Common myeloid progenitor, CD34-positive (primary cell): ENCODE measurements at regions not wholly inside any gene's neighbourhood (a gene's known extent, or its start where the extent isn't known, plus 50 kb on each side); places are given as distances from the start of the nearest gene placed in this dataset.

ENCODE experiments used
- CTCF ChIA-PET: fragments of 350-600 bp; sonication (Branson Sonifier 250); formaldehyde crosslinking; loops from one replicate; lab custom pipeline; 2021; ENCODE audit warnings: antibody characterized with exemption; lab: Charles Lee
- POLR2A ChIA-PET: fragments of 350-600 bp; sonication (Branson Sonifier 250); formaldehyde crosslinking; loops from one replicate; lab custom pipeline; 2021; ENCODE audit warnings: antibody characterized with exemption; lab: Charles Lee
- DNase-seq, 3 donors: peaks; one replicate each; pipeline versions ENCODE4 v3.0.0 to v3.0.0-alpha.2; 2013
- H3K27ac ChIP-seq, 2 experiments: 1 replicate in 1 of 2; 2 replicates in 1 of 2; pipeline ENCODE4 v1.7.0; 2013; ENCODE audit warnings: inconsistent platforms in 2 of 2, low read length in 2 of 2, mild to moderate bottlenecking in 2 of 2, low read depth in 1 of 2, moderate library complexity in 1 of 2; ENCODE audit not compliant: severe bottlenecking in 2 of 2, insufficient read depth in 1 of 2, poor library complexity in 1 of 2
- H3K27me3 ChIP-seq, 5 experiments: replicated peaks in 2 of 5; 1 replicate in 3 of 5; 2 replicates in 2 of 5; pipeline versions ENCODE4 v1.6.1 to v1.7.0; 2013; ENCODE audit warnings: low read length in 4 of 5, mild to moderate bottlenecking in 2 of 5, moderate library complexity in 2 of 5, inconsistent platforms in 1 of 5; ENCODE audit not compliant: insufficient read depth in 5 of 5, control insufficient read depth in 4 of 5
- H3K36me3 ChIP-seq, 4 experiments: 1 replicate in 2 of 4; 2 replicates in 2 of 4; pipeline versions ENCODE4 v1.6.1 to v1.7.0; 2013; ENCODE audit warnings: low read length in 3 of 4, control low read depth in 1 of 4, mild to moderate bottlenecking in 1 of 4; ENCODE audit not compliant: control insufficient read depth in 4 of 4, insufficient read depth in 4 of 4
- H3K4me1 ChIP-seq, 4 experiments: 1 replicate in 3 of 4; 2 replicates in 1 of 4; pipeline versions ENCODE4 v1.6.1 to v1.7.1; 2013; ENCODE audit warnings: low read length in 3 of 4, mild to moderate bottlenecking in 3 of 4, control low read depth in 1 of 4, inconsistent platforms in 1 of 4, moderate library complexity in 1 of 4; ENCODE audit not compliant: control insufficient read depth in 4 of 4, insufficient read depth in 4 of 4; ENCODE audit errors: control extremely low read depth in 1 of 4
- H3K4me3 ChIP-seq, 7 experiments: 1 replicate in 4 of 7; 2 replicates in 3 of 7; pipeline versions ENCODE4 v1.5.1 to v1.7.0; 2013; ENCODE audit warnings: mild to moderate bottlenecking in 7 of 7, low read length in 6 of 7, moderate library complexity in 6 of 7, inconsistent platforms in 2 of 7, low read depth in 2 of 7, control low read depth in 1 of 7; ENCODE audit not compliant: insufficient read depth in 4 of 7, control insufficient read depth in 1 of 7; ENCODE audit errors: extremely low read depth in 1 of 7
- H3K9me3 ChIP-seq, 5 experiments: 1 replicate in 4 of 5; 2 replicates in 1 of 5; pipeline versions ENCODE4 v1.6.1 to v1.7.1; 2013; ENCODE audit warnings: low read length in 4 of 5, mild to moderate bottlenecking in 2 of 5, inconsistent platforms in 1 of 5, low read depth in 1 of 5, moderate library complexity in 1 of 5; ENCODE audit not compliant: control insufficient read depth in 4 of 5, insufficient read depth in 2 of 5; ENCODE audit errors: control extremely low read depth in 1 of 5
- WGBS: methylation state at CpG from one replicate; pipeline ENCODE4 v1.1.5; 2013; ENCODE audit not compliant: insufficient coverage; 5-methylcytosine and 5-hydroxymethylcytosine counted together

DNA sequence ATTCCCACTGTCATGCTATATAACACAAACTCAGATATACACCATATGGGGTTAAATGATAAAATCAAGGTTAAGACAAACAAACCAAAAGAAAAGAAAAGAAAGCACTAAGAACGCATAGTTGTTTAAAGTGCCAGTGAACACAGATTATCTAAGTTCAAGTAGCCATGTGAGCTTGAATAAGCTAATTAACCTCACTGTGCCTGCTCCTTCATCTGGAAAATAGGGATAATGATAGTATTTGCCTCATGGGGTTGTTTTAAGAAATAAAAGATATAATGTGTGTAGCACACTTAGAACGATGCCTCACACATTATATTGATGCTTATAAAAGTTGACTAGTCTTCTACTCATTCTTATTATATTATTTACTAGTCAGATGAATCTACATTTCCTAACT, 72.6 kb upstream of the IL12A start:
- Histone ChIP-seq H3K27me3 (no peaks in the 10 kb centered on the region), H3K36me3 (no peaks in the 10 kb centered on the region), H3K27ac (no peak overlapping the region), H3K9me3 (no peaks in the 10 kb centered on the region), H3K4me1 (peaks cover 0 to 6% (median 6%) of the 10 kb centered on the region in 4 experiments), H3K4me3 (no peak overlapping the region)
- no peak for DNase-seq
- CTCF ChIA-PET, result interaction anchor here (0.6 to 1.7 kb wide), 3 partner anchors 11 to 16 kb away, joined by 3 to 6 read pairs (median 3); no protein-coding TSS in a partner anchor
- WGBS, result 100% methylated on average over 1 of the region's 2 CpGs
- POLR2A ChIA-PET, result no interaction called here

DNA sequence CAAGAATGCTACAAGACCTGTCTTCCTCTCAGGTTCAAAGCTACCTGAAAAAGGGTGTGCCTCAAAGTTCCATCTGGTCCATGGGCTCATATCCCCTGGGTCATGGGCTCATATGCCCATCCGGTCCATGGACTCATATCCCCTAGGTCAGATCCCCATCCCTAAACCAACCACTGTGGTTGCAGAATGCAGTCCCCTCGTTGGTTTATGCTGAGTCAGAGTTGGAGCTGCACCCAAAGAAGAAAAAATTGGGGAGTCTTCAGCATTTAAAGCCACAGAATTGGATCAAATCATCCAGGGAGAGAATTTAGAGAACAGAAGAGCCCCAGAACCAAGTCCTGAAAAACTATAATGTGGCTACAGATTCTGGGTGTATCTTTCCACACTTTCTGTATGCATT, 71.5 kb upstream of the IL12A start:
- 60% methylated on average over 2 of the region's 2 CpGs for WGBS
- no peaks in the 10 kb centered on the region for H3K36me3 ChIP-seq
- CTCF ChIA-PET, result no interaction called here
- no peak for DNase-seq
- no peak overlapping the region for H3K4me3 ChIP-seq
- no peaks in the 10 kb centered on the region for H3K9me3 ChIP-seq
- H3K4me1 ChIP-seq, result peaks cover 0 to under 1% (median 0%) of the 10 kb centered on the region in 4 experiments
- POLR2A ChIA-PET, result no interaction called here
- no peak overlapping the region for H3K27ac ChIP-seq
- H3K27me3 ChIP-seq, result no peaks in the 10 kb centered on the region

DNA sequence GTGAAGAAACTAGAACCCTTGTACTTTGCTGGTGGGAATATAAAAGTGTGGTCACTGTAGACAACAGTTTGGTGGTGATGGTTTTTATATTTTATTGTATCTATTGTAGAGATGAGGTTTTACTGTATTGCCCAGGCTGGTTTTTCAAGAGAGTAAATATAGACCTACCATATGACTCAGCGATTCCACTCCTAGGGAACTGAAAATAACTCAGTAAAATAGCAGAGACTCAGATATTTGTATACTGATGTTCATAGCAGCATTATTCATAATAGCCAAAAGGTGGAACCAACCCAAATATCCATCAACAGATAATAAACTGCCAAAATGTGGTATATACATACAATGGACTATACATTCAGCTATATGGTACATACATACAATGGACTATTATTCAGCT, 68.8 kb upstream of the IL12A start:
- Histone ChIP-seq H3K4me1 (peaks cover 0 to 12% (median 3%) of the 10 kb centered on the region in 4 experiments), H3K27me3 (no peaks in the 10 kb centered on the region), H3K4me3 (no peak overlapping the region), H3K36me3 (no peaks in the 10 kb centered on the region), H3K27ac (no peak overlapping the region), H3K9me3 (no peaks in the 10 kb centered on the region)
- CTCF ChIA-PET, result no interaction called here
- WGBS, result no CpG with 5 or more reads among the region's 1 CpG
- DNase-seq, result peak in 2 of 3 donors; percentile 49
- POLR2A ChIA-PET, result no interaction called here

DNA sequence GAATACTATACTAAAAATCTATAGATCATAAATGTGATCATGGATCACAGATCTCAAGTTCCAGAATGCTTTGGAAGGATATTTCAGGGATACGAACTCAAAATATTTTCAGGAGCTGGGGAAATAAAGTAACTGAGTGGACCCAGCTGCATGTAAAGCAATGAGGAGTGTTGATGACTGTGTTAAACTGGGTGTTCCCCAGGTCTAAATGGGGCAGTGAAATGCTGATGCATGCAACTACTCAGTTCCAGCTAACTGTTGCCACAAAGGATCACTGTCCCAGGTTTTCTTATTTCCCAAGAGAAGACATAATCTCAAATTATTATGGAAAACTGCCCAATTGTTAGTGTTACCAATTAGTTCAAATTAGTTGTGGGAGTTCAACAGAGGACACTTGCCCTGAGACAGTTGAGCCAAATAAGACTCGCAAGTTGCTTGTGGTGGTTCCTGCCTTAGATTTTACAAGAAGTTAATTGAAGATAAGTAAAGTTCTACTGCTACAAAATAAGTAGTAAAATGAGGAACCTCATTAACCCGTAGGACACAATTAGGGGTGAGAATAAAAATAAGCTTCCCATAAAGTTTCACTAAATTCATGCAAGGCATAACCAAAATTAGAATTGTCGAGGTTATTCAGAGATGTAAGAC, 66.3 kb upstream of the IL12A start:
- 90% methylated on average over 2 of the region's 4 CpGs for WGBS
- ChIA-PET POLR2A (no interaction called here), CTCF (interaction anchor here (0.9 to 13.5 kb wide), 8 partner anchors 10 to 84 kb away, joined by 3 to 192 read pairs (median 4); no protein-coding TSS in a partner anchor)
- Histone ChIP-seq H3K36me3 (no peaks in the 10 kb centered on the region), H3K4me1 (peaks cover 0 to 12% (median 3%) of the 10 kb centered on the region in 4 experiments), H3K27ac (no peak overlapping the region), H3K9me3 (no peaks in the 10 kb centered on the region), H3K4me3 (no peak overlapping the region), H3K27me3 (no peaks in the 10 kb centered on the region)
- DNase-seq, result peak in 2 of 3 donors; percentile 46 to 66

DNA sequence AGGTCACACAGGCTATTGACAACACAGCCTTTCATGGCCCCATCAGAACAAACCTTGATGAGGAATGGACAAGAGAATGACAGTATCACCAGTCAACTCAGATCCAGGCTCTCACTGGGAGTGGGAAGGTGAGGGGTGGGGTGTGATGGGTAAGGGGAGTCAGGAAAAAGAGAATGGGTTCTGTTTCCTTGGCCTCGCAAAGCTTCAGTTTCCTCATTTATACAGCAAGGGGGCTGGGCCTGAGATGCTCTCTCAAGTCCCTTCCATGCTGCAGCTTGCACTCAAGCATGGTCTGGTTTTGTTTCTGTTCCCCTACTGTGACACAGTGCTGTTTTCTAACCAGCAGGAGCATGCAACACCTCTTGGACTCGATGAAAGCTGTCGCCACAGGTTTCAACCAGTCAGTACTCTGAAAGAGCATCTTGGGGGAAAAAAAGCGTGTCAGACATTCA, 65.7 kb upstream of the IL12A start:
- no peak overlapping the region for H3K4me3 ChIP-seq
- no peaks in the 10 kb centered on the region for H3K36me3 ChIP-seq
- ChIA-PET CTCF (interaction anchor here (0.9 to 13.5 kb wide), 9 partner anchors 11 to 183 kb away, joined by 3 to 192 read pairs (median 4); no protein-coding TSS in a partner anchor), POLR2A (no interaction called here)
- no peaks in the 10 kb centered on the region for H3K27me3 ChIP-seq
- peaks cover 0 to 17% (median 8%) of the 10 kb centered on the region in 4 experiments for H3K4me1 ChIP-seq
- H3K27ac ChIP-seq, result no peak overlapping the region
- peak in 1 of 3 donors; percentile 52 for DNase-seq
- 74% methylated on average over 3 of the region's 4 CpGs for WGBS
- no peaks in the 10 kb centered on the region for H3K9me3 ChIP-seq

DNA sequence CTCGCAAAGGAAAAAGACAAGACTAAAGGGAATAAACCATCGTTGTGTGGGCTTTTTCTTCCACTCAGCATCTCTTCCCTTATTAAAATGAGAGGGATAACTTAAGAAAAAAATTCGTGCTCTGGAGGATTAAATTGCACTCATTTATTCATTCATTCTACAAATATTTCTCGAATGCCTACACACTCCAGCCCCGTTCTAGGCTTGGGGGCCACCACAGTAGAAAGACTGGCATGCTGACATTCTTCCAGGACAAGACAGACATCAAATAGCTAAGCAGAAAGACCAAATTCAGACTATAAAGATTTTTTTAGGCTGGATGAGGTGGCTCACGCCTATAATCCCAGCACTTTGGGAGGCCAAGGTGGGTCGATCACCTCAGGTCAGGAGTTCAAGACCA, 65.3 kb upstream of the IL12A start:
- 90% methylated on average over 2 of the region's 7 CpGs for WGBS
- no peak for DNase-seq

DNA sequence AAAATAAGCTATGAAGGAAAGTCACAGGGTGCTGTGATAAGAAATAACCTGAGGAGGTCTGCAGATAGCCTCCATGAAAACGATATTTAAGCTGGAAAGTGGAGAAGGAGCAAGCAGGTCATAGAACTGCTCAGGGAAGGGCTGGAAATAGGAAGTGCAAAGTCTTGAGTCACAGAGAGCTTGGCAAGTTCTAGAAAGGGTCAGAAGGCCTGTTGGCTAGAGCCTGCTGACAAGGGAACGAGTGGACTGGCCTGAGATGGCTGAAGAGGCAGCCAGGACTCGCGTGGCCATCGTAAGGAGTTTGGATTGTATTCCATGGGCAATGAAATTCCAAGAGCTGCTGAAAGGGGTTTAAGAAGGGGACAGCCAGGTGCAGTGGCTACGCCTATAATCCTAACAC, 64.7 kb upstream of the IL12A start:
- H3K4me1 ChIP-seq, result peaks cover 0 to 23% (median 19%) of the 10 kb centered on the region in 4 experiments

More for the DNA sequence above, 65.3 kb upstream of the IL12A start:
- no peaks in the 10 kb centered on the region for H3K36me3 ChIP-seq
- ChIA-PET POLR2A (no interaction called here), CTCF (interaction anchor here (1.0 to 13.5 kb wide), 8 partner anchors 11 to 183 kb away, joined by 3 to 192 read pairs (median 3); no protein-coding TSS in a partner anchor)
- H3K9me3 ChIP-seq, result no peaks in the 10 kb centered on the region
- no peak overlapping the region for H3K27ac ChIP-seq
- no peaks in the 10 kb centered on the region for H3K27me3 ChIP-seq
- peaks cover 0 to 18% (median 12%) of the 10 kb centered on the region in 4 experiments for H3K4me1 ChIP-seq
- no peak overlapping the region for H3K4me3 ChIP-seq

More for the DNA sequence above, 64.7 kb upstream of the IL12A start:
- no peaks in the 10 kb centered on the region for H3K9me3 ChIP-seq
- H3K27ac ChIP-seq, result no peak overlapping the region
- no peak for DNase-seq
- no peaks in the 10 kb centered on the region for H3K36me3 ChIP-seq
- WGBS, result 100% methylated on average over 3 of the region's 6 CpGs
- ChIA-PET POLR2A (no interaction called here), CTCF (interaction anchor here (0.9 to 13.5 kb wide), 8 partner anchors 12 to 182 kb away, joined by 3 to 192 read pairs (median 4); no protein-coding TSS in a partner anchor)
- H3K4me3 ChIP-seq, result no peak overlapping the region
- no peaks in the 10 kb centered on the region for H3K27me3 ChIP-seq
